ENCODE measurements at regions not wholly inside any gene's neighbourhood (a gene's known extent, or its start where the extent isn't known, plus 50 kb on each side); places are given as distances from the start of the nearest gene placed in this dataset.

DNA sequence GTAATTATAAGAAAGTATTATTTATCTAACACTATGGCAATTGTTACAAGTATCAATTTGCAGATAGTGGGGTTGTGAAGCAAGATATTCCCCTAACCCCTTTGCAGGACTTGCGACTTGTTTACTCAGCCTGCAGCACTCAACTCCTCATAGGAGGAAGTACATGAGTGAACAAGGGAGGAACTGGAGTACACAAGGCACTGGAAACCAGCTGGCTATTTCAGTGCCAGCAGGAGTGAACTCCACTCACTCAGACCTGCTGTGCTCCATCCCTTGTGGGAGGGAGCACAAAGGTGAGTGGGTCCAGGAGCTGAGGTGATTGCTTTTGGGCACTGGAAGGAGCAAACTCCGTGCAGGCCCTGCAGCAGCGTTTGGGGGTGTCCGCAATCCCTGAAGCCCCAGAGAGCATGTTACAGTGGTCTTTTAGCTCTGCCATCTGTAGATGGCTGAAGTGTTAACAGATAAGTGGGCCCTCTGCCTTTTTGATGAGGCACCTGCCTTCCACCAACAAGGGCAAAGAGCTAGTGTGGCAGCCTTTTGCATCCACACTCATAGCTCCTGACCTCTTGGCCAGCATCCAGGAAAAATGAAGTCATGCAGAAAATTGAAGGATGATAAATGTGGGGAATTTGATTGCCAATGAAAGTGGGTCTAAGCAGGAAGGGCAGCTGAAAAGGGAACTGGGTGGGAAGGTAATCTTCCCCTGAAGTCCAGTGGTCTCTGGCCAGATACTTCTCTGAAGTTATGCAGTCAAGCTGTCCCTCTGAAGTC, 802.2 kb upstream of the MIR17HG start:
- TF ChIP-seq YY1 (IDR thresholded peaks at IDR 0.05; ENCODE audit: insufficient read depth, insufficient read length), result no peak
- TF ChIP-seq ZNF274 (IDR thresholded peaks at IDR 0.05; ENCODE audit: low read depth, low read length), result no peak
- no peak for TF ChIP-seq SUZ12 (IDR thresholded peaks at IDR 0.05; ENCODE audit: extremely low read depth, insufficient read depth, insufficient read length)
- no peak overlapping the region for H3K4me3 ChIP-seq (ENCODE audit: insufficient read length, low read depth)
- no peak for DNase-seq (ENCODE audit: low read depth, low spot score)
- no peaks in the 10 kb centered on the region for H3K36me3 ChIP-seq (ENCODE audit: insufficient read depth, insufficient read length, low read length)
- no peaks in the 10 kb centered on the region for H3K4me1 ChIP-seq (ENCODE audit: insufficient read depth, insufficient read length)
- no peaks in the 10 kb centered on the region for H3K27me3 ChIP-seq (ENCODE audit: insufficient read depth, insufficient read length)
- H3K9ac ChIP-seq (ENCODE audit: insufficient read length, low read depth), result no peak overlapping the region
- H3K9me3 ChIP-seq (ENCODE audit: insufficient read depth, low read length), result peaks cover 16% of the 10 kb centered on the region; the same call in 1 of the 2 replicates

DNA sequence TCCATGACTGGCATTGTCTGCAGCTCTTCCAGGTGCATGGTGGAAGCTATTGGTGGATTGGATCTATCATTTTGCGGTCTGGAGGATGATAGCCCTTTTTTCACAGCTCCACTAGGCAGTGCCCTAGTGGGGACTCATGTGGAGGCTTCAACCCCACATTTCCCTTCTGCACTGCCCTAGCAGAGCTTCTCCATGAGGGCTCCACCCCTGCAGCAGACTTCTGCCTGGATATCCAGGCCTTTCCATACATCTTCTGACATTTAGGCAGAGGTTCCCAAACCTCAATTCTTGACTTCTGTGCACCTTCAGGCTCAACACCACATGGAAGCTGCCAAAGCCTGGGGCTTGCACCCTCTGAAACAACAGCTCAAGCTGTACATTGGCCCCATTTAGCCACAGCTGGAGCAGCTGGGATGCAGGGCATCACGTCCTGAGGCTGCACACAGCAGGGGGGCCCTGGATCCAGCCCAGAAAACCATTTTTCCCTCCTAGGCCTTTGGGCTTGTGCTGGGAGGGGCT, 800.2 kb upstream of the MIR17HG start:
- no peak overlapping the region for H3K9ac ChIP-seq (ENCODE audit: insufficient read length, low read depth)
- H3K4me1 ChIP-seq (ENCODE audit: insufficient read depth, insufficient read length), result no peaks in the 10 kb centered on the region
- H3K27me3 ChIP-seq (ENCODE audit: insufficient read depth, insufficient read length), result no peaks in the 10 kb centered on the region
- no peaks in the 10 kb centered on the region for H3K36me3 ChIP-seq (ENCODE audit: insufficient read depth, insufficient read length, low read length)
- H3K9me3 ChIP-seq (ENCODE audit: insufficient read depth, low read length), result peaks cover 16% of the 10 kb centered on the region; the same call in 1 of the 2 replicates
- TF ChIP-seq ZNF274 (IDR thresholded peaks at IDR 0.05; ENCODE audit: low read depth, low read length) (no peak), SUZ12 (IDR thresholded peaks at IDR 0.05; ENCODE audit: extremely low read depth, insufficient read depth, insufficient read length) (no peak), YY1 (IDR thresholded peaks at IDR 0.05; ENCODE audit: insufficient read depth, insufficient read length) (no peak)
- DNase-seq (ENCODE audit: low read depth, low spot score), result no peak
- H3K4me3 ChIP-seq (ENCODE audit: insufficient read length, low read depth), result no peak overlapping the region

- TF ChIP-seq SUZ12 (IDR thresholded peaks at IDR 0.05; ENCODE audit: extremely low read depth, insufficient read depth, insufficient read length), result no peak
- no peak for TF ChIP-seq ZNF274 (IDR thresholded peaks at IDR 0.05; ENCODE audit: low read depth, low read length)
- no peak for TF ChIP-seq YY1 (IDR thresholded peaks at IDR 0.05; ENCODE audit: insufficient read depth, insufficient read length)
- peaks cover 16% of the 10 kb centered on the region; the same call in 1 of the 2 replicates for H3K9me3 ChIP-seq (ENCODE audit: insufficient read depth, low read length)
- no peak overlapping the region for H3K4me3 ChIP-seq (ENCODE audit: insufficient read length, low read depth)
- H3K4me1 ChIP-seq (ENCODE audit: insufficient read depth, insufficient read length), result no peaks in the 10 kb centered on the region
- H3K27me3 ChIP-seq (ENCODE audit: insufficient read depth, insufficient read length), result no peaks in the 10 kb centered on the region
- no peaks in the 10 kb centered on the region for H3K36me3 ChIP-seq (ENCODE audit: insufficient read depth, insufficient read length, low read length)
- no peak for DNase-seq (ENCODE audit: low read depth, low spot score)
- no peak overlapping the region for H3K9ac ChIP-seq (ENCODE audit: insufficient read length, low read depth)
Observed at GRCh38 chr13:90551253-90551652, 796.2 kb upstream of the MIR17HG start.

GRCh38 chr13:90552702-90553101, 794.8 kb upstream of the MIR17HG start:
- no peak for DNase-seq (ENCODE audit: low read depth, low spot score)
- H3K4me3 ChIP-seq (ENCODE audit: insufficient read length, low read depth), result no peak overlapping the region
- TF ChIP-seq SUZ12 (IDR thresholded peaks at IDR 0.05; ENCODE audit: extremely low read depth, insufficient read depth, insufficient read length) (no peak), YY1 (IDR thresholded peaks at IDR 0.05; ENCODE audit: insufficient read depth, insufficient read length) (no peak), ZNF274 (IDR thresholded peaks at IDR 0.05; ENCODE audit: low read depth, low read length) (no peak)

GRCh38 chr13:90553159-90553558, 794.3 kb upstream of the MIR17HG start:
- Histone ChIP-seq H3K4me1 (ENCODE audit: insufficient read depth, insufficient read length) (no peaks in the 10 kb centered on the region), H3K36me3 (ENCODE audit: insufficient read depth, insufficient read length, low read length) (no peaks in the 10 kb centered on the region), H3K9ac (ENCODE audit: insufficient read length, low read depth) (no peak overlapping the region), H3K4me3 (ENCODE audit: insufficient read length, low read depth) (no peak overlapping the region), H3K27me3 (ENCODE audit: insufficient read depth, insufficient read length) (no peaks in the 10 kb centered on the region), H3K9me3 (ENCODE audit: insufficient read depth, low read length) (peaks cover 3% of the 10 kb centered on the region; the same call in 1 of the 2 replicates)
- no peak for DNase-seq (ENCODE audit: low read depth, low spot score)
- TF ChIP-seq ZNF274 (IDR thresholded peaks at IDR 0.05; ENCODE audit: low read depth, low read length) (no peak), SUZ12 (IDR thresholded peaks at IDR 0.05; ENCODE audit: extremely low read depth, insufficient read depth, insufficient read length) (no peak), YY1 (IDR thresholded peaks at IDR 0.05; ENCODE audit: insufficient read depth, insufficient read length) (no peak)

More at GRCh38 chr13:90552702-90553101, 794.8 kb upstream of the MIR17HG start:
- Histone ChIP-seq H3K4me1 (ENCODE audit: insufficient read depth, insufficient read length) (no peaks in the 10 kb centered on the region), H3K9ac (ENCODE audit: insufficient read length, low read depth) (no peak overlapping the region), H3K9me3 (ENCODE audit: insufficient read depth, low read length) (peaks cover 7% of the 10 kb centered on the region; the same call in 1 of the 2 replicates), H3K36me3 (ENCODE audit: insufficient read depth, insufficient read length, low read length) (no peaks in the 10 kb centered on the region), H3K27me3 (ENCODE audit: insufficient read depth, insufficient read length) (no peaks in the 10 kb centered on the region)

DNA sequence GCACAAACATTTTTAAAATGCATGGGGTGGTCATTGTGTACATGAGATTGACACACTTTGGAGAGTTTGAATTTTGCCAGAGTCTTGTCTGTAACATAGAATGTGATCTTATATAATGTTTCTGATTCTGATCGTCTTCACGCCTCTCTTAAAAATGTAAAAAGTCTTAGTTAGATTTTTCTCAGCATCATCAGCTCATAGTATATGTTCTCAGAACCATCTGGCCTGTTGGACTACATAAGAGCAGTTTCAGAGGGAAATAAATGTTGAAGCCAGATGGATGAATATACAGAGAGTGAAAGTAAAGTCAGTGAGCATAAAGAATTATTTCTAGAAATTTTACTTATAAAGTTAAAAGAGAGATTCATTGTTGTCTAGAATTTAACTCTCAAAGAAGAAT, 789.9 kb upstream of the MIR17HG start:
- Histone ChIP-seq H3K4me1 (ENCODE audit: insufficient read depth, insufficient read length) (no peaks in the 10 kb centered on the region), H3K9ac (ENCODE audit: insufficient read length, low read depth) (no peak overlapping the region), H3K4me3 (ENCODE audit: insufficient read length, low read depth) (no peak overlapping the region), H3K9me3 (ENCODE audit: insufficient read depth, low read length) (no peaks in the 10 kb centered on the region), H3K27me3 (ENCODE audit: insufficient read depth, insufficient read length) (no peaks in the 10 kb centered on the region), H3K36me3 (ENCODE audit: insufficient read depth, insufficient read length, low read length) (no peaks in the 10 kb centered on the region)
- no peak for DNase-seq (ENCODE audit: low read depth, low spot score)
- TF ChIP-seq YY1 (IDR thresholded peaks at IDR 0.05; ENCODE audit: insufficient read depth, insufficient read length) (no peak), ZNF274 (IDR thresholded peaks at IDR 0.05; ENCODE audit: low read depth, low read length) (no peak), SUZ12 (IDR thresholded peaks at IDR 0.05; ENCODE audit: extremely low read depth, insufficient read depth, insufficient read length) (no peak)

- Histone ChIP-seq H3K27me3 (ENCODE audit: insufficient read depth, insufficient read length) (no peaks in the 10 kb centered on the region), H3K4me3 (ENCODE audit: insufficient read length, low read depth) (no peak overlapping the region), H3K9me3 (ENCODE audit: insufficient read depth, low read length) (no peaks in the 10 kb centered on the region), H3K36me3 (ENCODE audit: insufficient read depth, insufficient read length, low read length) (no peaks in the 10 kb centered on the region), H3K4me1 (ENCODE audit: insufficient read depth, insufficient read length) (no peaks in the 10 kb centered on the region), H3K9ac (ENCODE audit: insufficient read length, low read depth) (no peak overlapping the region)
- TF ChIP-seq YY1 (IDR thresholded peaks at IDR 0.05; ENCODE audit: insufficient read depth, insufficient read length) (no peak), SUZ12 (IDR thresholded peaks at IDR 0.05; ENCODE audit: extremely low read depth, insufficient read depth, insufficient read length) (no peak), ZNF274 (IDR thresholded peaks at IDR 0.05; ENCODE audit: low read depth, low read length) (no peak)
- DNase-seq (ENCODE audit: low read depth, low spot score), result no peak
Observed at GRCh38 chr13:90562443-90562842, 785.0 kb upstream of the MIR17HG start.
